DOHH2 (cell line): ENCODE measurements at regions not wholly inside any gene's neighbourhood (a gene's known extent, or its start where the extent isn't known, plus 50 kb on each side); places are given as distances from the start of the nearest gene placed in this dataset.

Experiments used
- H3F3A ChIP-seq: fragments of 200-600 bp; sonication (generic), shearing (Covaris generic); 2 replicates; pipeline ENCODE4 v1.6.0; 2016; ENCODE audit warnings: antibody characterized with exemption, mild to moderate bottlenecking; ENCODE audit not compliant: control insufficient read depth, insufficient read depth
- H3K27ac ChIP-seq: fragments of 200-600 bp; sonication (generic); 2 replicates; pipeline ENCODE4 v1.5.1; 2014; ENCODE audit warnings: low read depth, mild to moderate bottlenecking, low read length, moderate library complexity
- H3K27me3 ChIP-seq: fragments of 200-600 bp; sonication (generic); 2 replicates; pipeline ENCODE4 v1.6.1; 2014; ENCODE audit warnings: mild to moderate bottlenecking, low read length, mixed read lengths; ENCODE audit not compliant: control insufficient read depth
- H3K36me3 ChIP-seq: fragments of 200-600 bp; sonication (generic); 2 replicates; pipeline ENCODE4 v1.6.1; 2014; ENCODE audit warnings: mild to moderate bottlenecking, low read length, moderate library complexity, mixed read lengths; ENCODE audit not compliant: control insufficient read depth
- H3K4me1 ChIP-seq: fragments of 200-600 bp; sonication (generic); 2 replicates; pipeline ENCODE4 v1.6.1; 2014; ENCODE audit warnings: mild to moderate bottlenecking, low read length, mixed read lengths; ENCODE audit not compliant: control insufficient read depth
- H3K4me2 ChIP-seq: fragments of 200-600 bp; sonication (generic); 2 replicates; pipeline ENCODE4 v1.6.0; 2014; ENCODE audit warnings: mild to moderate bottlenecking, low read length, moderate library complexity
- H3K4me3 ChIP-seq: fragments of 200-600 bp; sonication (generic); 2 replicates; pipeline ENCODE4 v1.5.1; 2014; ENCODE audit warnings: mild to moderate bottlenecking, low read length, mixed read lengths
- H3K79me2 ChIP-seq: fragments of 200-600 bp; sonication (generic); 2 replicates; pipeline ENCODE4 v1.6.1; 2014; ENCODE audit warnings: mild to moderate bottlenecking, low read length, mixed read lengths; ENCODE audit not compliant: control insufficient read depth
- H3K9me2 ChIP-seq: fragments of 200-600 bp; sonication (generic); replicated peaks from 2 replicates; pipeline ENCODE4 v1.6.1; 2014; ENCODE audit warnings: mild to moderate bottlenecking, low read length, mixed read lengths; ENCODE audit not compliant: control insufficient read depth
- H3K9me3 ChIP-seq: fragments of 200-600 bp; sonication (generic); 2 replicates; pipeline ENCODE4 v1.6.1; 2014; ENCODE audit warnings: antibody characterized with exemption, low read length, mixed read lengths; ENCODE audit not compliant: control insufficient read depth, insufficient read depth
- H4K20me1 ChIP-seq: fragments of 200-600 bp; sonication (generic); 2 replicates; pipeline ENCODE4 v1.6.0; 2014; ENCODE audit warnings: low read depth, mild to moderate bottlenecking, antibody characterized with exemption, low read length, moderate library complexity; ENCODE audit not compliant: control insufficient read depth, insufficient read depth
- CTCF ChIP-seq: fragments of 200-600 bp; sonication (generic); IDR thresholded peaks from one replicate; pipeline ENCODE4 v1.5.1; 2014; ENCODE audit warnings: antibody characterized with exemption, mild to moderate bottlenecking, low read depth, low read length; ENCODE audit not compliant: poor library complexity, severe bottlenecking
- EZH2phosphoT487 ChIP-seq: fragments of 200-600 bp; sonication (generic); IDR thresholded peaks from 2 replicates; pipeline ENCODE4 v1.6.1; 2017; ENCODE audit warnings: borderline replicate concordance, mild to moderate bottlenecking, antibody characterized with exemption, low read length, moderate library complexity, mixed read lengths

- H3K9me2 ChIP-seq: no peaks in the 10 kb centered on the region
- no peaks in the 10 kb centered on the region for H3K27me3 ChIP-seq
- H3K9me3 ChIP-seq: no peaks in the 10 kb centered on the region
- no peaks in the 10 kb centered on the region for H3K4me1 ChIP-seq
- H3K79me2 ChIP-seq: no peaks in the 10 kb centered on the region
- H3K4me3 ChIP-seq: no peak overlapping the region
- H4K20me1 ChIP-seq: no peaks in the 10 kb centered on the region
- no peak overlapping the region for H3K27ac ChIP-seq
- TF ChIP-seq CTCF (no peak), EZH2phosphoT487 (no peak)
- H3F3A ChIP-seq: no peaks in the 10 kb centered on the region
- H3K36me3 ChIP-seq: no peaks in the 10 kb centered on the region
- no peak overlapping the region for H3K4me2 ChIP-seq
Measured at GRCh38 chr15:61314427-61314826, 85.3 kb upstream of the RORA start.

- H3F3A ChIP-seq: no peaks in the 10 kb centered on the region
- no peaks in the 10 kb centered on the region for H3K36me3 ChIP-seq
- no peaks in the 10 kb centered on the region for H3K9me2 ChIP-seq
- TF ChIP-seq EZH2phosphoT487 (no peak), CTCF (no peak)
- H3K4me3 ChIP-seq: no peak overlapping the region
- H3K27me3 ChIP-seq: no peaks in the 10 kb centered on the region
- no peaks in the 10 kb centered on the region for H3K4me1 ChIP-seq
- H3K79me2 ChIP-seq: no peaks in the 10 kb centered on the region
- no peak overlapping the region for H3K4me2 ChIP-seq
- no peaks in the 10 kb centered on the region for H3K9me3 ChIP-seq
- H4K20me1 ChIP-seq: no peaks in the 10 kb centered on the region
- H3K27ac ChIP-seq: no peak overlapping the region
Measured at GRCh38 chr15:61309617-61310016, 80.5 kb upstream of the RORA start.

- no peak for TF ChIP-seq EZH2phosphoT487
- no peak for TF ChIP-seq CTCF
- no peak overlapping the region for H3K27ac ChIP-seq
- H3K4me2 ChIP-seq: no peak overlapping the region
- H3K9me3 ChIP-seq: peaks cover under 1% of the 10 kb centered on the region; the same call in 1 of the 2 replicates
- no peaks in the 10 kb centered on the region for H3K4me1 ChIP-seq
- H3K4me3 ChIP-seq: no peak overlapping the region
- H3K36me3 ChIP-seq: no peaks in the 10 kb centered on the region
- H3K79me2 ChIP-seq: no peaks in the 10 kb centered on the region
- no peaks in the 10 kb centered on the region for H3K27me3 ChIP-seq
- no peaks in the 10 kb centered on the region for H3F3A ChIP-seq
- no peaks in the 10 kb centered on the region for H4K20me1 ChIP-seq
- no peaks in the 10 kb centered on the region for H3K9me2 ChIP-seq
Measured at GRCh38 chr15:61309031-61309511, 80.0 kb upstream of the RORA start.

- H3K4me3 ChIP-seq: no peak overlapping the region
- H3K27ac ChIP-seq: no peak overlapping the region
- H3K9me2 ChIP-seq: no peaks in the 10 kb centered on the region
- H3K9me3 ChIP-seq: peaks cover 5% of the 10 kb centered on the region; the same call in 1 of the 2 replicates
- no peaks in the 10 kb centered on the region for H3K27me3 ChIP-seq
- H3K36me3 ChIP-seq: no peaks in the 10 kb centered on the region
- H3K79me2 ChIP-seq: no peaks in the 10 kb centered on the region
- TF ChIP-seq CTCF: no peak
- H3K4me2 ChIP-seq: no peak overlapping the region
- no peaks in the 10 kb centered on the region for H3K4me1 ChIP-seq
- no peaks in the 10 kb centered on the region for H3F3A ChIP-seq
- H4K20me1 ChIP-seq: no peaks in the 10 kb centered on the region
Measured at GRCh38 chr15:61308437-61308836, 79.3 kb upstream of the RORA start.
